K562 (cell line): ENCODE measurements at regions not wholly inside any gene's neighbourhood (a gene's known extent, or its start where the extent isn't known, plus 50 kb on each side); places are given as distances from the start of the nearest gene placed in this dataset.

Experiments
- CTCF ChIP-seq, 3 experiments: IDR thresholded peaks in 2 of 3; conservative IDR thresholded peaks in 1 of 3; 2 replicates each; pipeline ENCODE4 v1.5.1; 2011 to 2012; ENCODE audit warnings: low read length in 3 of 3, mild to moderate bottlenecking in 3 of 3, control low read depth in 2 of 3, improper control_type of control experiment in 1 of 3, inconsistent platforms in 1 of 3, low read depth in 1 of 3, mixed read lengths in 1 of 3, moderate library complexity in 1 of 3; ENCODE audit not compliant: insufficient read depth in 2 of 3
- FOXP1 ChIP-seq: sonication (generic); formaldehyde crosslinking; IDR thresholded peaks from 2 replicates; pipeline ENCODE4 v1.8.0; 2022; ENCODE audit warnings: mild to moderate bottlenecking, missing genetic modification reagents
- JUNB ChIP-seq: fragments of 450-650 bp; formaldehyde crosslinking; conservative IDR thresholded peaks from 2 replicates; pipeline ENCODE4 v1.4.0; 2020; ENCODE audit warnings: mild to moderate bottlenecking
- KAT7 ChIP-seq: sonication (generic); formaldehyde crosslinking; IDR thresholded peaks from 2 replicates; pipeline ENCODE4 v1.8.0; 2022; ENCODE audit warnings: missing genetic modification reagents, mild to moderate bottlenecking, borderline replicate concordance
- MAX ChIP-seq: sonication (generic); formaldehyde crosslinking; IDR thresholded peaks from 2 replicates; pipeline ENCODE4 v1.9.0; 2022; ENCODE audit warnings: mild to moderate bottlenecking, missing genetic modification reagents
- PML ChIP-seq: IDR thresholded peaks from 2 replicates; pipeline ENCODE4 v1.6.1; 2012; ENCODE audit warnings: low read length, inconsistent platforms
- RB1 ChIP-seq: fragments of 450-650 bp; IDR thresholded peaks from 2 replicates; pipeline ENCODE4 v1.6.1; 2017; ENCODE audit warnings: low read depth, mild to moderate bottlenecking
- SMARCC2 ChIP-seq: fragments of 450-650 bp; IDR thresholded peaks from 2 replicates; pipeline ENCODE4 v1.6.1; 2017; ENCODE audit warnings: antibody characterized with exemption, moderate library complexity, mild to moderate bottlenecking, low read depth
- ZNF134 ChIP-seq: fragments of 250-450 bp; sonication (Bioruptor Pico); conservative IDR thresholded peaks from 2 replicates; pipeline ENCODE4 v1.4.0; 2020
- ZNF589 ChIP-seq: fragments of 200-800 bp; sonication (Bioruptor generic); IDR thresholded peaks from 2 replicates; pipeline ENCODE4 v1.6.1; 2016; ENCODE audit warnings: low read depth, missing genetic modification characterization, missing compliant biosample characterization
- TF ChIP-seq, protein P1 (sequence below): fragments of 450-650 bp; formaldehyde crosslinking; IDR thresholded peaks from 2 replicates; pipeline ENCODE4 v1.4.0; 2020; ENCODE audit warnings: mild to moderate bottlenecking, mixed read lengths

DNA sequence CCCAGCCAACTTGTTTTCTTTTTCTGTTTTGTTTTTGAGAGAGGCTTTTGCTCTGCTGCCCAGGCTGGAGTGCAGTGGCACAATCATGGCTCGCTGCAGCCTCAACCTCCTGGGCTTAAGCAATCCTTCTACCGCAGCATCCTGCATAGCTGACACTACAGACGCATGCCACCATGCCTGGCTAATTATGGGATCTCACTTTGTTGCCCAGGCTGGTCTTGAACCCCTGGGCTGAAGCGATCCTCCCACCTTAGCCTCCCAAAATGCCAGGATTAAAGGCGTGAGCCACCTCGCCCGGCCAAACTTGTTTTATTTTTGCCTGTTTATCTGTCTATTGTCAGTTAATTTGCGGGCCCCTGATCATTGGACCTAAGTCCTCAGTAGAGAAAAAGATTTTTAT, 61.6 kb upstream of the MSH6 start:
- TF ChIP-seq CTCF (IDR thresholded peaks at IDR 0.05 in 2 of 3, conservative IDR thresholded peaks at IDR 0.05 in 1 of 3; ENCODE audit: insufficient read depth in 2 of 3, low read depth in 1 of 3, low read length in 3 of 3) (no peak), FOXP1 (CRISPR knock-in tag) (no peak), ZNF134 (CRISPR knock-in tag) (no peak), MAX (CRISPR knock-in tag) (no peak), KAT7 (CRISPR knock-in tag) (no peak), JUNB (CRISPR knock-in tag) (no peak), SMARCC2 (no peak), RB1 (no peak), PML (no peak), ZNF589 (no peak)
- TF ChIP-seq, protein P1, sequence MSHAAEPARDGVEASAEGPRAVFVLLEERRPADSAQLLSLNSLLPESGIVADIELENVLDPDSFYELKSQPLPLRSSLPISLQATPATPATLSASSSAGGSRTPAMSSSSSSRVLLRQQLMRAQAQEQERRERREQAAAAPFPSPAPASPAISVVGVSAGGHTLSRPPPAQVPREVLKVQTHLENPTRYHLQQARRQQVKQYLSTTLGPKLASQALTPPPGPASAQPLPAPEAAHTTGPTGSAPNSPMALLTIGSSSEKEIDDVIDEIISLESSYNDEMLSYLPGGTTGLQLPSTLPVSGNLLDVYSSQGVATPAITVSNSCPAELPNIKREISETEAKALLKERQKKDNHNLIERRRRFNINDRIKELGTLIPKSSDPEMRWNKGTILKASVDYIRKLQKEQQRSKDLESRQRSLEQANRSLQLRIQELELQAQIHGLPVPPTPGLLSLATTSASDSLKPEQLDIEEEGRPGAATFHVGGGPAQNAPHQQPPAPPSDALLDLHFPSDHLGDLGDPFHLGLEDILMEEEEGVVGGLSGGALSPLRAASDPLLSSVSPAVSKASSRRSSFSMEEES: no peak
